WTC11 (cell line): ENCODE measurements at regions not wholly inside any gene's neighbourhood (a gene's known extent, or its start where the extent isn't known, plus 50 kb on each side); places are given as distances from the start of the nearest gene placed in this dataset.
"Not testable (repeated sequence)": the region's sequence is repeated elsewhere in the genome, so short reads cannot be mapped to it uniquely, and the experiment has no call there.

Experiments
- ATAC-seq: fragments of 200-7000 bp; cut with Tn5 transposase; 2 replicates; pipeline ENCODE4 v1.10.0; 2021; ENCODE audit warnings: mild to moderate bottlenecking, moderate library complexity
- CTCF ChIA-PET: fragments of 300-600 bp; sonication (Branson Sonifier 250); formaldehyde crosslinking; loops from one replicate; lab custom pipeline; 2021; ENCODE audit warnings: antibody characterized with exemption; lab: Charles Lee
- POLR2A ChIA-PET: fragments of 350-600 bp; sonication (Branson Sonifier 250); formaldehyde crosslinking; loops from one replicate; lab custom pipeline; 2021; ENCODE audit warnings: antibody characterized with exemption; lab: Charles Lee
- DNase-seq: peaks from one replicate; pipeline ENCODE4 v3.0.0; 2021; ENCODE audit warnings: low spot score
- H3K27ac Mint-ChIP-seq: 2 replicates; pipeline ENCODE4 v1.8.0; 2021; ENCODE audit warnings: mixed read lengths
- H3K27me3 Mint-ChIP-seq: 2 replicates; pipeline ENCODE4 v1.8.0; 2021; ENCODE audit warnings: low read depth, mild to moderate bottlenecking, moderate library complexity, mixed read lengths
- H3K36me3 Mint-ChIP-seq: 2 replicates; pipeline ENCODE4 v1.8.0; 2021; ENCODE audit warnings: mixed read lengths
- H3K4me1 Mint-ChIP-seq: 2 replicates; pipeline ENCODE4 v1.8.0; 2022; ENCODE audit warnings: mixed read lengths
- H3K4me3 Mint-ChIP-seq: 2 replicates; pipeline ENCODE4 v1.8.0; 2021; ENCODE audit warnings: mild to moderate bottlenecking, moderate library complexity, mixed read lengths
- H3K9me3 Mint-ChIP-seq: 2 replicates; pipeline ENCODE4 v1.8.0; 2021; ENCODE audit warnings: mixed read lengths
- ELF4 ChIP-seq: sonication (generic); formaldehyde crosslinking; IDR thresholded peaks from 2 replicates; pipeline ENCODE4 v1.8.1; 2022; ENCODE audit warnings: low read depth, mild to moderate bottlenecking, moderate library complexity, missing genetic modification reagents
- FOXJ3 ChIP-seq: sonication (generic); formaldehyde crosslinking; IDR thresholded peaks from 2 replicates; pipeline ENCODE4 v1.9.0; 2021; ENCODE audit warnings: missing genetic modification reagents, mild to moderate bottlenecking, borderline replicate concordance
- NFYB ChIP-seq: sonication (generic); formaldehyde crosslinking; conservative IDR thresholded peaks from 2 replicates; pipeline ENCODE4 v1.8.0; 2022; ENCODE audit warnings: low read depth, missing genetic modification reagents
- NR3C1 ChIP-seq: sonication (generic); formaldehyde crosslinking; conservative IDR thresholded peaks from 2 replicates; pipeline ENCODE4 v1.8.1; 2023; ENCODE audit warnings: low read depth, mild to moderate bottlenecking, missing genetic modification reagents
- PRRX2 ChIP-seq: fragments of 250-450 bp; sonication (Bioruptor Pico); IDR thresholded peaks from 2 replicates; pipeline ENCODE4 v1.8.0; 2021; ENCODE audit warnings: mild to moderate bottlenecking
- TCF7 ChIP-seq: sonication (generic); formaldehyde crosslinking; IDR thresholded peaks from 2 replicates; pipeline ENCODE4 v1.8.0; 2022; ENCODE audit warnings: mild to moderate bottlenecking, low read depth, missing genetic modification reagents, moderate library complexity
- USF2 ChIP-seq: sonication (generic); formaldehyde crosslinking; IDR thresholded peaks from 2 replicates; pipeline ENCODE4 v1.8.1; 2023; ENCODE audit warnings: mild to moderate bottlenecking, missing genetic modification reagents, moderate library complexity
- ZBTB21 ChIP-seq: sonication (generic); formaldehyde crosslinking; IDR thresholded peaks from 2 replicates; pipeline ENCODE4 v1.8.1; 2023; ENCODE audit warnings: mild to moderate bottlenecking, missing genetic modification reagents, borderline replicate concordance
- TF ChIP-seq, protein P1 (sequence below): sonication (generic); formaldehyde crosslinking; IDR thresholded peaks from 2 replicates; pipeline ENCODE4 v1.8.0; 2023; ENCODE audit warnings: mild to moderate bottlenecking, missing genetic modification reagents
- TF ChIP-seq, protein P2 (sequence below): fragments of 250-450 bp; sonication (Bioruptor Pico); IDR thresholded peaks from 2 replicates; pipeline ENCODE4 v1.9.0; 2021; ENCODE audit warnings: moderate library complexity, mild to moderate bottlenecking, inconsistent platforms, borderline replicate concordance
- TF ChIP-seq, protein P3 (sequence below): fragments of 250-450 bp; sonication (Bioruptor Pico); IDR thresholded peaks from 2 replicates; pipeline ENCODE4 v1.8.0; 2021; ENCODE audit warnings: mild to moderate bottlenecking

DNA sequence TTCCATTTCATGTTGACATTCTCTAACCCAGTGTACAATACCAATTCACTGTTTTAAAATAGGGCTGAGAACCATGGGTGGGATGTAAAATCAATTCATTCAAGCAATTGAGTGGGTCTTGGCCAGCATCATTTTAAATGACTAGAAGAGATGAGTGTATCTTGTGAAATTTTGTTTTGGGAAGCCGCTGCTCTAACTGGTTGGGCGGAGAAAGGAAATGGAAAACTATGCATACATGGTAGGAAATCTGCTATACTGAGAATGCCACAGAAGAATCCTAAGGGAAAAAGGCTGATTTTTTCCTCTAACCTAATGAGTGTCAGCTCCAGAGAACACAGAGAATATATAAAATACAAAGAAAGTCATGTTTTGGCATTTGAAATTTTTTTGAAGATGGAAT lies 54.8 kb upstream of the DCLK2 start (continued):
- TF ChIP-seq, protein P1, sequence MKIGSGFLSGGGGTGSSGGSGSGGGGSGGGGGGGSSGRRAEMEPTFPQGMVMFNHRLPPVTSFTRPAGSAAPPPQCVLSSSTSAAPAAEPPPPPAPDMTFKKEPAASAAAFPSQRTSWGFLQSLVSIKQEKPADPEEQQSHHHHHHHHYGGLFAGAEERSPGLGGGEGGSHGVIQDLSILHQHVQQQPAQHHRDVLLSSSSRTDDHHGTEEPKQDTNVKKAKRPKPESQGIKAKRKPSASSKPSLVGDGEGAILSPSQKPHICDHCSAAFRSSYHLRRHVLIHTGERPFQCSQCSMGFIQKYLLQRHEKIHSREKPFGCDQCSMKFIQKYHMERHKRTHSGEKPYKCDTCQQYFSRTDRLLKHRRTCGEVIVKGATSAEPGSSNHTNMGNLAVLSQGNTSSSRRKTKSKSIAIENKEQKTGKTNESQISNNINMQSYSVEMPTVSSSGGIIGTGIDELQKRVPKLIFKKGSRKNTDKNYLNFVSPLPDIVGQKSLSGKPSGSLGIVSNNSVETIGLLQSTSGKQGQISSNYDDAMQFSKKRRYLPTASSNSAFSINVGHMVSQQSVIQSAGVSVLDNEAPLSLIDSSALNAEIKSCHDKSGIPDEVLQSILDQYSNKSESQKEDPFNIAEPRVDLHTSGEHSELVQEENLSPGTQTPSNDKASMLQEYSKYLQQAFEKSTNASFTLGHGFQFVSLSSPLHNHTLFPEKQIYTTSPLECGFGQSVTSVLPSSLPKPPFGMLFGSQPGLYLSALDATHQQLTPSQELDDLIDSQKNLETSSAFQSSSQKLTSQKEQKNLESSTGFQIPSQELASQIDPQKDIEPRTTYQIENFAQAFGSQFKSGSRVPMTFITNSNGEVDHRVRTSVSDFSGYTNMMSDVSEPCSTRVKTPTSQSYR (CRISPR knock-in tag): no peak
- no peak for TF ChIP-seq ZBTB21 (CRISPR knock-in tag)
- no peak for TF ChIP-seq NFYB
- no peak for TF ChIP-seq FOXJ3 (CRISPR knock-in tag)
- TF ChIP-seq NR3C1 (CRISPR knock-in tag): no peak
- TF ChIP-seq, protein P2, sequence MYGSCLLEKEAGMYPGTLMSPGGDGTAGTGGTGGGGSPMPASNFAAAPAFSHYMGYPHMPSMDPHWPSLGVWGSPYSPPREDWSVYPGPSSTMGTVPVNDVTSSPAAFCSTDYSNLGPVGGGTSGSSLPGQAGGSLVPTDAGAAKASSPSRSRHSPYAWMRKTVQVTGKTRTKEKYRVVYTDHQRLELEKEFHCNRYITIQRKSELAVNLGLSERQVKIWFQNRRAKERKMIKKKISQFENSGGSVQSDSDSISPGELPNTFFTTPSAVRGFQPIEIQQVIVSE: no peak
- TF ChIP-seq TCF7 (CRISPR knock-in tag): no peak
- TF ChIP-seq USF2 (CRISPR knock-in tag): no peak
- TF ChIP-seq, protein P3, sequence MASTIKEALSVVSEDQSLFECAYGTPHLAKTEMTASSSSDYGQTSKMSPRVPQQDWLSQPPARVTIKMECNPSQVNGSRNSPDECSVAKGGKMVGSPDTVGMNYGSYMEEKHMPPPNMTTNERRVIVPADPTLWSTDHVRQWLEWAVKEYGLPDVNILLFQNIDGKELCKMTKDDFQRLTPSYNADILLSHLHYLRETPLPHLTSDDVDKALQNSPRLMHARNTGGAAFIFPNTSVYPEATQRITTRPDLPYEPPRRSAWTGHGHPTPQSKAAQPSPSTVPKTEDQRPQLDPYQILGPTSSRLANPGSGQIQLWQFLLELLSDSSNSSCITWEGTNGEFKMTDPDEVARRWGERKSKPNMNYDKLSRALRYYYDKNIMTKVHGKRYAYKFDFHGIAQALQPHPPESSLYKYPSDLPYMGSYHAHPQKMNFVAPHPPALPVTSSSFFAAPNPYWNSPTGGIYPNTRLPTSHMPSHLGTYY (CRISPR knock-in tag): no peak
- no peak for TF ChIP-seq PRRX2 (CRISPR knock-in tag)
- no peak for TF ChIP-seq ELF4 (CRISPR knock-in tag)

DNA sequence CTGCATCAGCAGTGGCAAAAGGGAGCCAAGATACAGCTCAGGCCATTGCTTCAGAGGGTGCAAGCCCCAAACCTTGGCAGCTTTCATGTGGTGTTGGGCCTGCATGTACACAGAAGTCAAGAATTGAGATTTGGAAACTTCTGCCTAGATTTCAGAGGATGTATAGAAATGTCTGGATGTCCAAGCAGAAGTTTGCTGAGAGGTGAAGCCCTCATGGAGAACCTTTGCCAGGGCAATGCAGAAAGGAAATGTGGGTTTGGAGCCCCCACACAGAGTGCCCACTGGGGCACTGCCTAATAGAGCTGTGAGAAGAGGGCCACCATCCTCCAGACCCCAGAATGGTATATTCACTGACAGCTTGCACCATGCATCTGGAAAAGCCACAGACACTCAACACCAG lies 51.3 kb upstream of the DCLK2 start:
- DNase-seq, H3K4me3 Mint-ChIP-seq, H3K27ac Mint-ChIP-seq, ATAC-seq, POLR2A ChIA-PET, H3K27me3 Mint-ChIP-seq, CTCF ChIA-PET: not testable (repeated sequence)
- H3K36me3 Mint-ChIP-seq: peaks cover 24% of the 10 kb centered on the region
- H3K9me3 Mint-ChIP-seq: peaks cover 31% of the 10 kb centered on the region
- H3K4me1 Mint-ChIP-seq: peaks cover 11% of the 10 kb centered on the region
